Endothelial cell of umbilical vein (primary cell): ENCODE measurements at regions not wholly inside any gene's neighbourhood (a gene's known extent, or its start where the extent isn't known, plus 50 kb on each side); places are given as distances from the start of the nearest gene placed in this dataset.

ENCODE experiments used
- BruUV-seq: library from RNA; stranded (reverse); fragments of 400-500 nt; replicated peaks from 2 replicates; lab custom pipeline; 2021; lab: Mats Ljungman, UMichigan
- CTCF ChIA-PET: fragments of 300-600, 350-600 bp; sonication (Branson Sonifier 250); formaldehyde crosslinking; loops from one replicate; lab custom pipeline; 2021; ENCODE audit warnings: antibody characterized with exemption, inconsistent platforms; lab: Charles Lee
- POLR2A ChIA-PET: fragments of 300-600, 350-600 bp; sonication (Branson Sonifier 250); formaldehyde crosslinking; loops from one replicate; lab custom pipeline; 2021; ENCODE audit warnings: antibody characterized with exemption, inconsistent platforms; lab: Charles Lee
- DNase-seq: peaks from one replicate; pipeline ENCODE4 v3.0.0-alpha.2; 2011; ENCODE audit warnings: low read depth, low spot score
- FAIRE-seq: peaks from 2 replicates; lab custom pipeline; 2011; peaks lifted over from hg19 to GRCh38; lab: Jason Lieb, UNC
- H2AFZ ChIP-seq: 2 replicates; pipeline ENCODE4 v1.6.0; 2012; ENCODE audit warnings: low read depth, low read length, control low read depth, inconsistent platforms
- H3K27ac ChIP-seq: 2 replicates; pipeline ENCODE4 v1.5.1; 2011; ENCODE audit warnings: low read depth, mild to moderate bottlenecking, control low read depth, low read length, moderate library complexity; ENCODE audit not compliant: insufficient read depth
- H3K27me3 ChIP-seq, 2 experiments: 2 replicates each; pipeline versions ENCODE4 v1.6.0 to v1.6.1; 2011; ENCODE audit warnings: low read length in 2 of 2, mixed read lengths in 1 of 2; ENCODE audit not compliant: control insufficient read depth in 2 of 2, insufficient read depth in 2 of 2
- H3K36me3 ChIP-seq, 2 experiments: 2 replicates in 1 of 2; 3 replicates in 1 of 2; pipeline ENCODE4 v1.5.1; 2011; ENCODE audit warnings: low read length in 2 of 2, mild to moderate bottlenecking in 1 of 2, moderate library complexity in 1 of 2; ENCODE audit not compliant: control insufficient read depth in 2 of 2, insufficient read depth in 2 of 2; ENCODE audit errors: extremely low read depth in 1 of 2
- H3K4me1 ChIP-seq: 3 replicates; pipeline ENCODE4 v1.5.1; 2011; ENCODE audit warnings: mild to moderate bottlenecking, low read length; ENCODE audit not compliant: control insufficient read depth, insufficient read depth; ENCODE audit errors: extremely low read depth
- H3K4me2 ChIP-seq: 2 replicates; pipeline ENCODE4 v1.6.1; 2011; ENCODE audit warnings: low read length, control low read depth, mixed read lengths; ENCODE audit not compliant: insufficient read depth
- H3K4me3 ChIP-seq, 3 experiments: fragments of 200-600 bp in 1 of 3; sonication (generic), shearing (Covaris generic) in 1 of 3; replicated peaks in 1 of 3; 2 replicates each; pipeline ENCODE4 v1.5.1; 2011 to 2016; ENCODE audit warnings: control low read depth in 3 of 3, low read length in 3 of 3, mild to moderate bottlenecking in 2 of 3, inconsistent platforms in 1 of 3, low read depth in 1 of 3, moderate library complexity in 1 of 3; ENCODE audit not compliant: insufficient read depth in 1 of 3
- H3K79me2 ChIP-seq: 2 replicates; pipeline ENCODE4 v1.6.0; 2012; ENCODE audit warnings: low read length, inconsistent platforms; ENCODE audit not compliant: control insufficient read depth, insufficient read depth
- H3K9ac ChIP-seq: replicated peaks from 2 replicates; pipeline ENCODE3; 2011; ENCODE audit warnings: low read length, control low read depth; ENCODE audit not compliant: insufficient read depth; ENCODE audit errors: extremely low read depth
- H3K9me1 ChIP-seq: replicated peaks from 3 replicates; pipeline ENCODE4 v1.6.0; 2011; ENCODE audit warnings: mild to moderate bottlenecking, low read length; ENCODE audit not compliant: control insufficient read depth, insufficient read depth; ENCODE audit errors: extremely low read depth
- H3K9me3 ChIP-seq: replicated peaks from 2 replicates; pipeline ENCODE4 v1.5.1; 2012; ENCODE audit warnings: low read length, inconsistent platforms; ENCODE audit not compliant: control insufficient read depth, insufficient read depth
- H4K20me1 ChIP-seq: replicated peaks from 2 replicates; pipeline ENCODE3; 2011; ENCODE audit warnings: mild to moderate bottlenecking, low read length; ENCODE audit not compliant: control insufficient read depth, insufficient read depth; ENCODE audit errors: extremely low read depth
- CTCF ChIP-seq, 2 donors: IDR thresholded peaks; 1 replicate in 1 of 2; 2 replicates in 1 of 2; pipeline ENCODE4 v1.5.1; 2011; ENCODE audit warnings: low read length in 2 of 2, mild to moderate bottlenecking in 2 of 2, moderate library complexity in 2 of 2, control low read depth in 1 of 2, inconsistent platforms in 1 of 2, low read depth in 1 of 2; ENCODE audit not compliant: insufficient read depth in 1 of 2; ENCODE audit errors: extremely low read depth in 1 of 2
- EZH2 ChIP-seq: IDR thresholded peaks from 2 replicates; pipeline ENCODE4 v1.6.1; 2012; ENCODE audit warnings: borderline replicate concordance, low read depth, mild to moderate bottlenecking, moderate library complexity, low read length, inconsistent platforms; ENCODE audit not compliant: severe bottlenecking
- FOS ChIP-seq: IDR thresholded peaks from 2 replicates; pipeline ENCODE4 v1.6.1; 2011; ENCODE audit warnings: mild to moderate bottlenecking, low read length, moderate library complexity, borderline replicate concordance; ENCODE audit not compliant: insufficient read depth
- GATA2 ChIP-seq: IDR thresholded peaks from 2 replicates; pipeline ENCODE4 v1.7.0; 2011; ENCODE audit warnings: low read depth, mild to moderate bottlenecking, moderate library complexity, mixed read lengths, low read length; ENCODE audit not compliant: insufficient read length, insufficient read depth
- JUN ChIP-seq: IDR thresholded peaks from 2 replicates; pipeline ENCODE4 v1.6.1; 2011; ENCODE audit warnings: borderline replicate concordance, low read depth; ENCODE audit not compliant: insufficient read length, insufficient read depth
- MAX ChIP-seq: IDR thresholded peaks from 2 replicates; pipeline ENCODE4 v1.6.1; 2011; ENCODE audit not compliant: insufficient read depth, insufficient read length
- MYC ChIP-seq: IDR thresholded peaks from one replicate; pipeline ENCODE4 v1.6.1; 2011; ENCODE audit warnings: mild to moderate bottlenecking, low read depth, low read length
- POLR2A ChIP-seq: IDR thresholded peaks from 2 replicates; pipeline ENCODE4 v1.6.1; 2012; ENCODE audit warnings: low read depth, mild to moderate bottlenecking, control low read depth, low read length
- POLR2AphosphoS5 ChIP-seq: IDR thresholded peaks from 2 replicates; pipeline ENCODE4 v1.6.1; 2012; ENCODE audit warnings: low read depth, mild to moderate bottlenecking, control low read depth, low read length, moderate library complexity; ENCODE audit not compliant: insufficient read depth
- dilution Hi-C: fragments of 300-500 bp; cut with MboI; formaldehyde crosslinking; loops from one replicate; pipeline ENCODE4 v1.15.0; 2019; ENCODE audit warnings: low sequenced_read_pairs; ENCODE audit not compliant: extremely low pct_ligation_motif_present
- intact Hi-C: fragments of 100-400 bp; cut with micrococcal nuclease; formaldehyde crosslinking; loops from one replicate; pipeline ENCODE4 v1.10.0; 2022

- intact Hi-C loops (no loop called here), dilution Hi-C loops (no loop called here)
- Histone ChIP-seq H3K9ac (no peak overlapping the region), H3K4me1 (no peaks in the 10 kb centered on the region), H3K36me3 (no peaks in the 10 kb centered on the region), H3K27me3 (no peaks in the 10 kb centered on the region), H3K79me2 (no peaks in the 10 kb centered on the region), H3K9me3 (no peaks in the 10 kb centered on the region), H3K27ac (no peak overlapping the region), H3K4me3 (no peak overlapping the region), H4K20me1 (no peaks in the 10 kb centered on the region), H2AFZ (no peak overlapping the region), H3K9me1 (no peaks in the 10 kb centered on the region), H3K4me2 (no peak overlapping the region)
- POLR2A ChIA-PET = no interaction called here
- TF ChIP-seq FOS (no peak), GATA2 (no peak), POLR2AphosphoS5 (no peak), MAX (no peak), POLR2A (no peak), EZH2 (no peak), CTCF (IDR thresholded peaks at IDR 0.05; ENCODE audit: extremely low read depth in 1 of 2, insufficient read depth in 1 of 2, low read depth in 1 of 2, low read length in 2 of 2) (no peak), MYC (no peak), JUN (no peak)
- no TSS peak for BruUV-seq
- DNase-seq = no peak
- no peak for FAIRE-seq
- CTCF ChIA-PET = interaction anchor here (1.4 kb wide), 1 partner anchor 16 kb away, joined by 3 read pairs; no protein-coding TSS in a partner anchor
These were observed 169.8 kb downstream of the LEPR start for GRCh38 chr1:65590279-65590678.
